Left hindlimb (tissue), 1 donor: ENCODE measurements at regions not wholly inside any gene's neighbourhood (a gene's known extent, or its start where the extent isn't known, plus 50 kb on each side); places are given as distances from the start of the nearest gene placed in this dataset.
"Not testable (repeated sequence)": the region's sequence is repeated elsewhere in the genome, so short reads cannot be mapped to it uniquely, and the experiment has no call there.

ENCODE experiments used
- DNase-seq: peaks from one replicate; pipeline ENCODE4 v3.0.0-alpha.2; 2018

DNA sequence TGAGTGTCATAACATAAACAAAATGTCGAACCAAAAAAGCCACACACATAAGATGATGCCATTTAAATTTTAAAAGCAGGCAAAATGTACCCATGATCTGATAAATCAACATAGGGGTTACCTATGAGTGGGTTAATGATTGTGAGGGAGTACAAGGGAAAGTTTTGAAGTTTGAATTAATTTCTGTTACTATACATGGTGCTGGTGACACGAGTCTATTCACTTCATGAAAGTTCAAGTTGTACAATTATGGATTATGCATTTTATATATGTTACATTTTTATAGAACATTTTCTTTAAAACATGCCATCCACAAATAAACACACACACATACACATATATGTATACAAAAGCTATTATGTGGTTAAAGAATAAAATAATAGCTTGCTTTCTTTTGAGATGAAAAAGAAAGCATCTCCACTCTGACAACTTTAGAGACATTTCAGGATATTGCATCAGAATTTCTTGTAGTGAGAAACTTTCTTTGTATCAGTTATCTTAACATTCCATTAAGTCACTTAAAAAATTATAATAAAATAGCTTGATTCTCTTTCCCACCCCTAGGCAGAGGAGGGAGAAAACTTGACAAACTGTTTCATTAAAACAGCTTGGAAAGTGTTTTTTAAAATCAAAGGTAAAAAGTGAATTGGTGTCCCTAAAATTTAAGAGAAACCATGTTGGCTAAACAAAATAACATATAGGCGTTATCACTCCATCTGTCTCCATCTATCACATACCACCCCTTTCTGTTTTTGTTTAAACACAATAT, 891.8 kb upstream of the NDST4 start:
- DNase-seq, result no peak

GRCh38 chr4:116001291-116001690, 887.9 kb upstream of the NDST4 start:
- DNase-seq, result no peak

DNA sequence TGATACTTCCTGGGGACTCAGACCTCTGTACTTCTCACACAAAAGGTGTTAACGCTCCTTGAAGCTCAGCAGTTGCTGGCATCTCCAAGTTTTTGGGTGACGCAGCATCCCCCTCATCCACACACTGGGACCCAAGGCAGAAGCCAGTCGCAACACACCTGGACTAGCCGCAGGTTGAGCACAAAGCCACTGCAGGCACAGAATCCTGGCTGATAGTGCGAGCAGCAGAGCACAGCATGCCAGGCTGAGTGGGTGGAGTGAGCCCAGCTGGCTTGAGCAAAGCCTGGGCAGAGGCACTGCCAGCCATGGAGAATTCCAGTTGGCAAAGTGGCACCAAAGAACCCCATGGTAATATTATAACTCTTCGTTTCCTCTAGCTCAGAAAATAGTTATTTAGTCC, 873.2 kb upstream of the NDST4 start:
- DNase-seq, result no peak

GRCh38 chr4:115975421-115976001, 862.1 kb upstream of the NDST4 start:
- not testable (repeated sequence) for DNase-seq

GRCh38 chr4:115973768-115974167, 860.3 kb upstream of the NDST4 start:
- no peak for DNase-seq

DNA sequence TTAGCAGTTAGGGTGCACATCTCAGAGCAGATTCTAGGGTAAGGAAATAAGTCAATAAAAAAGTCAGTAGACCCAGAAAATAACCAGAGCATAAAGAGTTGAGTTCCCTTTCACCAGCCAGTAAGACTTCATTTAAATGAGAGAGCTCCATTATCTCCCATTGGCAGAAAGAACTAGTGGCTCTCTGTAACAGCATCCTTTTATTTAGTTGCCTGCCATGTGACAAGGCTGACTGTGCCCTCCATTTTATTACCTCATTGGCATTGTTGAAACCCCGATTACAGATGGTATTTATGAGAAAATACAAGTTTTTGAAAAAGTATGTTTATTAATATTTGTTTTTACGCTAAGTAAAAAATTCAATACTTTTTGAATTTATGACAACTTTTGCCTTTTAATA, 859.5 kb upstream of the NDST4 start:
- DNase-seq, result no peak

DNA sequence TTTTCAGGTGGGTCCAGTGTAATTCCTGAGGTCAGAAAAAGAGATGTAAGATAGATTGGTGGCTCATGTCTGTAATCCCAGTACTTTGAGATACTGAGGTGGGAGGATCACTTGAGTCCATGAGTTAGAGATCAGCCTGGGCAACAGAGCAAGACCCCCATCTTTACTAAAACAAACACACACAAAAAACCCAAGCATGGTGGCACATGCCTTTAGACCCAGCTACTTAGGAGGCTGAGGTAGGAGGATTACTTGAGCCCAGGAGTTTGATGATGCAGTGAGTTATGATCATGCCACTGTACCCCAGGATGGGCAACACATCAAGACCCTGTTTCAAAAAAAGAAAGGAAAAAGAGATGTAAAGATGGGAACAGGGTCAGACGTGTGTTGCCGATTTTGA, 857.4 kb upstream of the NDST4 start:
- DNase-seq, result no peak

GRCh38 chr4:115969756-115970155, 856.3 kb upstream of the NDST4 start:
- DNase-seq, result no peak

- DNase-seq, result no peak
Measured at GRCh38 chr4:115965588-115965987, 852.2 kb upstream of the NDST4 start.

GRCh38 chr4:115956054-115956796, 842.8 kb upstream of the NDST4 start:
- DNase-seq, result not testable (repeated sequence)

- no peak for DNase-seq
Measured at GRCh38 chr4:115950806-115951205, 837.4 kb upstream of the NDST4 start.

- DNase-seq, result not testable (repeated sequence)
Measured at GRCh38 chr4:115949974-115950743, 836.7 kb upstream of the NDST4 start.

DNA sequence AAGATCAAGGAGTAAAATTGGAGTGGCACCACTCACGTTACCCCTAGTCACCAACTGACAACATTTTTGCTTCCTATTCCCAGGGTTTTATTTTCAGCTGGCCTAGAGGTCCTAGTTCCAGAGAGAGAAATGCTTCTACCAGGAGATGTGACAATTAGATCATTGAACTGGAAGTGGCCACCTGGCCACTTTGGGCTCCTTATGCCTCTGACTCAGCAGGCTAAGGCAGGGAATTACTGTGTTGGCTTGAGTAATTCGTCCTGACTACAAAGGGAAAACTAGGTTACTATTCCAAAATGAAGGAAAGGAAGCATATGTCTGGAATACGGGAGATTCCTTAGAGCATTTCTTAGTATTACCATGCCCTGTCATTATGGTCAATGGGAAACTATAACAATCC, 831.6 kb upstream of the NDST4 start:
- DNase-seq, result no peak

- no peak for DNase-seq
Measured at GRCh38 chr4:115944146-115944905, 830.9 kb upstream of the NDST4 start.

DNA sequence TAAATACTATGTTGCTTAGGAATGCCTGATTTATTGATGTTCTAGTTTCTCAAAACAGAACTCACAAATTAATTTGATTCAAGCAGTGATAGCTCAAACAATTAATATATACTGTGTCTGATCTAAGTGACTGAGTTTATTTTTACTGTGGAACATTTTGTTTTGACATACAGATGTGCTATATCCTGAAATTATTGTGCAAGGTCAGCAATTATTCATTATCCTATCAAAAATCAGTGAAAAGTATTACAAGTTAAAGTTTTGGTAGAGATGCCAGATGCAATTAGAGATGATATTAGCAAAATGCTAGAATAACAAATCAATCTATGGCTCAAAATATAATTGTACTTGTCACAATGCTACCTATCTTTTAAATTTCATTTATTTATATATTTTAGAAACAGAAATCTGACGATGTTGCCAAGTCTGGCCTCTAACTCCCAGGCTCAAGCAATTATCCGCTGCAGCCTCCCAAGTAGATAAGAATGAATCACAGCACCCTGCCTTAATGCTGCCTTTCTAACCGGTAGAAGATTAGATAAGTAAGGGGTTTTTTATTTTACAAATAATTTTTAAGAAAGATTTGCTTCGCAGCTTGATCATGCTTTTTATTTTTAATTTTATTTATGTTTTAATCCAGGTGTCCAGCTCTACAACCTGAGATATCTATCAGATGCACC, 825.5 kb upstream of the NDST4 start:
- no peak for DNase-seq

- DNase-seq, result no peak
Measured at GRCh38 chr4:115929373-115929772, 816.0 kb upstream of the NDST4 start.

- no peak for DNase-seq
Measured at GRCh38 chr4:115927382-115927781, 814.0 kb upstream of the NDST4 start.

DNA sequence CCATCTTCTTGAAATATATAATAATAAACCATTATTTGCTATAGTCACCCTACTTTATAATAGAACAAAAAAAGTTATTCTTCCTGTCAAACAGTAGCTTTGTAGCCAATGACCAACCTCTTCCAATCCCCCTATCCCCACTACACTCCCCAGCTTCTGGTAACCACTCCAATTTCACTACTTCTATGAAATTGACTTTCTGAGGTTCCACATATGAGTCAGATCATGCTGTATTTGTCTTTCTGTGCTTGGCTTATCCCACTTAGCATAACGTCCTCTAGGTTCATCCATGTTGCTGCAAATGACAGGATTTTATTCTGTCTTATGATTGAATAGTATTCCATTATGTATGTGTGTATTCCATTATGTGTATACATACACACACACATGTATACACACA, 809.7 kb upstream of the NDST4 start:
- no peak for DNase-seq

DNA sequence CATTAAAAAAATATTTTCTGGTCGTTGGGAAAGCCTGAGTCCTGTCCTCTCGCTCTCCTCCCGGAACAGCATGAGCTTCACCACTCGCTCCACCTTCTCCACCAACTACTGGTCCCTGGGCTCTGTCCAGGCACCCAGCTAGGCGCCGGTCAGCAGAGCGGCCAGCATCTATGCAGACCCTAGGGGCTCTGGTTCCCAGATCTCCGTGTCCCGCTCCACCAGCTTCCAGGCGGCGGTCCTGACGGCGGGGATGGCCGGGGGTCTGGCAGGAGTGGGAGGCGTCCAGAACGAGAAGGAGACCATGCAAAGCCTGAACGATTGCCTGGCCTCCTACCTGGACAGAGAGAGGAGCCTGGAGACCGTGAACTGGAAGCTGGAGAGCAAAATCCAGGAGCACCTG, 807.2 kb upstream of the NDST4 start:
- no peak for DNase-seq

- DNase-seq, result no peak
Measured at GRCh38 chr4:115918149-115918548, 804.7 kb upstream of the NDST4 start.

DNA sequence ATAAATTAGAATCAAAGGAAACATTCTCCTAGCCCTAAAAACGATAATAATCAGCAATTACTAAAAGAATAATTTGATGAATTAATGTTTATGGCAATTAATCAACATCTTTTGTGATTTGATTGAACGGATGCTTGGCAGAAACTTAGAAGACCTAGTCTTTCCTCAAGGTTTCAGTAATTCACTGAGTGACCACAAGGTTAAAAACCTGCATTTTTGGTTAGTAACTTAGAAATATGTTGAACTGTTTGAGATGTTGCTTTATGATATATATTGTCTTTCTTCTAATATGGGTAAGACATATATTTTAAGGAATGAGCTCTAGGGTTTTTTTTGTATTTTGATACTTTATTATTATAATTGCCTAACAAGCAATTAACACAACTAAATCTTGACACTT, 793.0 kb upstream of the NDST4 start:
- no peak for DNase-seq

DNA sequence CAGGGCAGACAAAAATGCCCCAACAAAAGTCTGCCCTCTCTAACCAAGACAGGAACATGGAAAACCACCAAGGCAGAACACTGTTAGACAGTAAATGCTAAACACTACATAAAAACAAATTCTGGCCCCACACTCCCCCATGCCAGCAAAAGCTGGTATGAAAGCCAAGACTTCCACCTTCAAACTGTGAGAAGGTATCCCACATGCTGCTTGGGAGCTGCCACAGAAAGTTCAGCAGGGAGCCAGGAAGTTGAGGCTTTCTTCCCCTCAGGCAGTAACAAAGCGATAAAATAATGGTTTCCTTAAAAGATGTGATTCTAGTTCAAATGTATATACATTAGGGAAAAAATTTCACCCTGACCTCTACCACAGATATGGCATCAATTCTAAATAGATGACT, 770.4 kb upstream of the NDST4 start:
- no peak for DNase-seq
